ENCODE measurements at regions not wholly inside any gene's neighbourhood (a gene's known extent, or its start where the extent isn't known, plus 50 kb on each side); places are given as distances from the start of the nearest gene placed in this dataset.

- no peaks in the 10 kb centered on the region for H3K4me1 ChIP-seq (ENCODE audit: control insufficient read depth, insufficient read depth, low read length)
- no peaks in the 10 kb centered on the region for H3K9me3 ChIP-seq (ENCODE audit: control insufficient read depth, insufficient read depth, low read depth, low read length)
- H3K36me3 ChIP-seq (ENCODE audit: control insufficient read depth in 2 of 2, insufficient read depth in 1 of 2, low read length in 2 of 2), result no peaks in the 10 kb centered on the region
- CTCF ChIA-PET, result interaction anchor here (1.0 kb wide), 1 partner anchor 14 kb away, joined by 4 read pairs; no protein-coding TSS in a partner anchor
- no peak overlapping the region for H3K27ac ChIP-seq (ENCODE audit: extremely low read depth, low read depth, low read length)
- POLR2A ChIA-PET, result no interaction called here
- TF ChIP-seq ZNF654 (tag by site-specific recombination; IDR thresholded peaks at IDR 0.05; ENCODE audit: low read depth) (no peak), ZNF529 (tag by site-specific recombination; IDR thresholded peaks at IDR 0.05; ENCODE audit: insufficient replicate concordance) (no peak), YY1 (tag by site-specific recombination; IDR thresholded peaks at IDR 0.05) (no peak), ZNF585B (tag by site-specific recombination; IDR thresholded peaks at IDR 0.05) (no peak), ZNF561 (tag by site-specific recombination; IDR thresholded peaks at IDR 0.05; ENCODE audit: borderline replicate concordance) (no peak), ZNF18 (tag by site-specific recombination; IDR thresholded peaks at IDR 0.05) (no peak), IKZF3 (tag by site-specific recombination; IDR thresholded peaks at IDR 0.05) (no peak), ZNF426 (tag by site-specific recombination; IDR thresholded peaks at IDR 0.05) (no peak), ZNF600 (tag by site-specific recombination; IDR thresholded peaks at IDR 0.05) (no peak), ZNF837 (tag by site-specific recombination; IDR thresholded peaks at IDR 0.05) (no peak)
- no peak overlapping the region for H3K4me3 ChIP-seq (ENCODE audit: low read depth, low read length)
Measured at GRCh38 chr10:88045656-88046415, 182.4 kb downstream of the PTEN start.

GRCh38 chr10:88047579-88047978 lies 184.2 kb downstream of the PTEN start:
- POLR2A ChIA-PET, result no interaction called here
- H3K27ac ChIP-seq (ENCODE audit: extremely low read depth, low read depth, low read length), result no peak overlapping the region
- H3K4me1 ChIP-seq (ENCODE audit: control insufficient read depth, insufficient read depth, low read length), result peaks cover 7% of the 10 kb centered on the region
- no peak overlapping the region for H3K4me3 ChIP-seq (ENCODE audit: low read depth, low read length)
- no peaks in the 10 kb centered on the region for H3K9me3 ChIP-seq (ENCODE audit: control insufficient read depth, insufficient read depth, low read depth, low read length)
- CTCF ChIA-PET, result no interaction called here
- TF ChIP-seq ZNF416 (tag by site-specific recombination; IDR thresholded peaks at IDR 0.05) (no peak), PRDM1 (tag by site-specific recombination; IDR thresholded peaks at IDR 0.05) (peak; percentile 99)
- no peaks in the 10 kb centered on the region for H3K36me3 ChIP-seq (ENCODE audit: control insufficient read depth in 2 of 2, insufficient read depth in 1 of 2, low read length in 2 of 2)

- H3K36me3 ChIP-seq (ENCODE audit: control insufficient read depth in 2 of 2, insufficient read depth in 1 of 2, low read length in 2 of 2), result no peaks in the 10 kb centered on the region
- no peak overlapping the region for H3K4me3 ChIP-seq (ENCODE audit: low read depth, low read length)
- 0 out of 2 replicates have a peak, but pooled peaks have one; percentile 25 for TF ChIP-seq ZNF518A (tag by site-specific recombination; conservative IDR thresholded peaks at IDR 0.05; ENCODE audit: low read depth)
- TF ChIP-seq ZBTB21 (tag by site-specific recombination; IDR thresholded peaks at IDR 0.05), result peak; percentile 77
- no peak for TF ChIP-seq ZBTB49 (tag by site-specific recombination; IDR thresholded peaks at IDR 0.05; ENCODE audit: low read depth)
- peak; percentile 86 for TF ChIP-seq ATF2 (tag by site-specific recombination; IDR thresholded peaks at IDR 0.05; ENCODE audit: low read depth)
- TF ChIP-seq SCRT2 (tag by site-specific recombination; IDR thresholded peaks at IDR 0.05), result peak; percentile 38; the same call in 1 of the 2 replicates
- POLR2A ChIA-PET, result no interaction called here
- H3K27ac ChIP-seq (ENCODE audit: extremely low read depth, low read depth, low read length), result no peak overlapping the region
- H3K4me1 ChIP-seq (ENCODE audit: control insufficient read depth, insufficient read depth, low read length), result peaks cover 7% of the 10 kb centered on the region
- CTCF ChIA-PET, result interaction anchor here (0.9 kb wide), 1 partner anchor 69 kb away, joined by 3 read pairs; no protein-coding TSS in a partner anchor
- H3K9me3 ChIP-seq (ENCODE audit: control insufficient read depth, insufficient read depth, low read depth, low read length), result no peaks in the 10 kb centered on the region
Measured at GRCh38 chr10:88048312-88048711, 184.9 kb downstream of the PTEN start.
